Common myeloid progenitor, CD34-positive (primary cell): ENCODE measurements at regions not wholly inside any gene's neighbourhood (a gene's known extent, or its start where the extent isn't known, plus 50 kb on each side); places are given as distances from the start of the nearest gene placed in this dataset.

Experiments used
- CTCF ChIA-PET: fragments of 350-600 bp; sonication (Branson Sonifier 250); formaldehyde crosslinking; loops from one replicate; lab custom pipeline; 2021; ENCODE audit warnings: antibody characterized with exemption; lab: Charles Lee
- POLR2A ChIA-PET: fragments of 350-600 bp; sonication (Branson Sonifier 250); formaldehyde crosslinking; loops from one replicate; lab custom pipeline; 2021; ENCODE audit warnings: antibody characterized with exemption; lab: Charles Lee
- DNase-seq, 3 donors: peaks; one replicate each; pipeline versions ENCODE4 v3.0.0 to v3.0.0-alpha.2; 2013
- H3K27ac ChIP-seq, 2 experiments: 1 replicate in 1 of 2; 2 replicates in 1 of 2; pipeline ENCODE4 v1.7.0; 2013; ENCODE audit warnings: inconsistent platforms in 2 of 2, low read length in 2 of 2, mild to moderate bottlenecking in 2 of 2, low read depth in 1 of 2, moderate library complexity in 1 of 2; ENCODE audit not compliant: severe bottlenecking in 2 of 2, insufficient read depth in 1 of 2, poor library complexity in 1 of 2
- H3K27me3 ChIP-seq, 5 experiments: replicated peaks in 2 of 5; 1 replicate in 3 of 5; 2 replicates in 2 of 5; pipeline versions ENCODE4 v1.6.1 to v1.7.0; 2013; ENCODE audit warnings: low read length in 4 of 5, mild to moderate bottlenecking in 2 of 5, moderate library complexity in 2 of 5, inconsistent platforms in 1 of 5; ENCODE audit not compliant: insufficient read depth in 5 of 5, control insufficient read depth in 4 of 5
- H3K36me3 ChIP-seq, 4 experiments: 1 replicate in 2 of 4; 2 replicates in 2 of 4; pipeline versions ENCODE4 v1.6.1 to v1.7.0; 2013; ENCODE audit warnings: low read length in 3 of 4, control low read depth in 1 of 4, mild to moderate bottlenecking in 1 of 4; ENCODE audit not compliant: control insufficient read depth in 4 of 4, insufficient read depth in 4 of 4
- H3K4me1 ChIP-seq, 4 experiments: 1 replicate in 3 of 4; 2 replicates in 1 of 4; pipeline versions ENCODE4 v1.6.1 to v1.7.1; 2013; ENCODE audit warnings: low read length in 3 of 4, mild to moderate bottlenecking in 3 of 4, control low read depth in 1 of 4, inconsistent platforms in 1 of 4, moderate library complexity in 1 of 4; ENCODE audit not compliant: control insufficient read depth in 4 of 4, insufficient read depth in 4 of 4; ENCODE audit errors: control extremely low read depth in 1 of 4
- H3K4me3 ChIP-seq, 7 experiments: 1 replicate in 4 of 7; 2 replicates in 3 of 7; pipeline versions ENCODE4 v1.5.1 to v1.7.0; 2013; ENCODE audit warnings: mild to moderate bottlenecking in 7 of 7, low read length in 6 of 7, moderate library complexity in 6 of 7, inconsistent platforms in 2 of 7, low read depth in 2 of 7, control low read depth in 1 of 7; ENCODE audit not compliant: insufficient read depth in 4 of 7, control insufficient read depth in 1 of 7; ENCODE audit errors: extremely low read depth in 1 of 7
- H3K9me3 ChIP-seq, 5 experiments: 1 replicate in 4 of 5; 2 replicates in 1 of 5; pipeline versions ENCODE4 v1.6.1 to v1.7.1; 2013; ENCODE audit warnings: low read length in 4 of 5, mild to moderate bottlenecking in 2 of 5, inconsistent platforms in 1 of 5, low read depth in 1 of 5, moderate library complexity in 1 of 5; ENCODE audit not compliant: control insufficient read depth in 4 of 5, insufficient read depth in 2 of 5; ENCODE audit errors: control extremely low read depth in 1 of 5
- WGBS: methylation state at CpG from one replicate; pipeline ENCODE4 v1.1.5; 2013; ENCODE audit not compliant: insufficient coverage; 5-methylcytosine and 5-hydroxymethylcytosine counted together

DNA sequence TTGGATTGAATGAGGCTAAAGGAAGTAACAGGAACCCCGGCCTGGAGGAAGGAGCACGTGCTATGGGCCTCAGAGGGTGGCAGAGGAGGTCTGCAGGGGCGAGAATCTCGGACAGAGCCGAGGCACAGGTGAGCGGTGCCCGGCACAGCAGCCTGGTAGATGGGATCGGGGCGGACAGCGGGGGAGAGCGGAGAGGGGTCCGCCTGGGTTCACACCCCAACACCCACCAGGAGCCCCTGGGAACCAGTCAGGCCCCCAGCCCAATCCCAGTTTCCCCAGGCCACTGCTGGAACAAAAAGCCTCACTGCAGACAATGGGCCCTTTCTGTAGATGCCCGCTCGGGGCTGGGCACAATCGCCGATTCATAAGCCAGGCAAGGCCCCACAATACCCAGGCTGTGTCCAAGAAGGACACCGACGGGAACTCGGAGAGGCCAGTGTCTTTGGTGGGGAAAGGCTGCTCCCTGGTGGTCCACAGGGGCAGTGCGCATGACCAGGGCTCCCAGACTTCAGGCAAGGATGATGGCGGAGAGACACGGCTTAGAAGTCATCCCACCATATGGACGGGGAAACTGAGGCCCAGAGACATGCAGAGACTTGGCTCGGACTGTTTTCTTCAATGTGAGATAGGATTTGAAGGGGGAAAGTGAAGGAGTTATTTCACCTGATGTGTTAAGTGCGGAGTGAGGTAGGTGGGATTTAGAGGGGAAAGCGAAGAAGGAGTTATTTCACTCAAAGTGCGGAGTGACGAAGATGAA lies 106.9 kb upstream of the GPR26 start:
- Histone ChIP-seq H3K27ac (no peak overlapping the region), H3K36me3 (no peaks in the 10 kb centered on the region), H3K4me1 (no peaks in the 10 kb centered on the region), H3K27me3 (peaks cover 2 to 8% (median 5%) of the 10 kb centered on the region in 5 experiments), H3K4me3 (no peak overlapping the region), H3K9me3 (no peaks in the 10 kb centered on the region)
- DNase-seq = peak; percentile 32 to 55 (median 43)
- ChIA-PET POLR2A (no interaction called here), CTCF (interaction anchor here (0.6 to 3.4 kb wide), 13 partner anchors 10 to 910 kb away, joined by 3 to 23 read pairs (median 4); no protein-coding TSS in a partner anchor)
- 49% methylated on average over 23 of the region's 28 CpGs for WGBS

GRCh38 chr10:123559823-123560092 lies 106.4 kb upstream of the GPR26 start:
- H3K27ac ChIP-seq = no peak overlapping the region
- H3K4me3 ChIP-seq = no peak overlapping the region
- peaks cover 2 to 8% (median 5%) of the 10 kb centered on the region in 5 experiments for H3K27me3 ChIP-seq
- CTCF ChIA-PET = interaction anchor here (0.9 to 1.1 kb wide), 3 partner anchors 23 to 538 kb away, joined by 3 to 5 read pairs (median 5); no protein-coding TSS in a partner anchor
- no peaks in the 10 kb centered on the region for H3K4me1 ChIP-seq
- H3K9me3 ChIP-seq = no peaks in the 10 kb centered on the region
- POLR2A ChIA-PET = no interaction called here
- 80% methylated on average over 4 of the region's 7 CpGs for WGBS
- no peak for DNase-seq
- H3K36me3 ChIP-seq = no peaks in the 10 kb centered on the region

GRCh38 chr10:123560301-123561140 lies 105.6 kb upstream of the GPR26 start:
- POLR2A ChIA-PET = no interaction called here

GRCh38 chr10:123561141-123561440 lies 105.1 kb upstream of the GPR26 start:
- no peak overlapping the region for H3K4me3 ChIP-seq
- DNase-seq = no peak
- H3K4me1 ChIP-seq = no peaks in the 10 kb centered on the region
- no peak overlapping the region for H3K27ac ChIP-seq
- peaks cover 2 to 8% (median 5%) of the 10 kb centered on the region in 5 experiments for H3K27me3 ChIP-seq
- WGBS = 95% methylated on average over 4 of the region's 4 CpGs
- H3K36me3 ChIP-seq = no peaks in the 10 kb centered on the region
- CTCF ChIA-PET = interaction anchor here (0.9 kb wide), 1 partner anchor 518 kb away, joined by 4 read pairs; no protein-coding TSS in a partner anchor
- POLR2A ChIA-PET = no interaction called here
- no peaks in the 10 kb centered on the region for H3K9me3 ChIP-seq

More at GRCh38 chr10:123560301-123561140, 105.6 kb upstream of the GPR26 start:
- H3K27ac ChIP-seq = no peak overlapping the region
- no peak for DNase-seq
- no peaks in the 10 kb centered on the region for H3K36me3 ChIP-seq
- no peaks in the 10 kb centered on the region for H3K9me3 ChIP-seq
- H3K4me1 ChIP-seq = no peaks in the 10 kb centered on the region
- CTCF ChIA-PET = interaction anchor here (0.9 to 1.1 kb wide), 3 partner anchors 22 to 538 kb away, joined by 3 to 5 read pairs (median 5); no protein-coding TSS in a partner anchor
- peaks cover 2 to 8% (median 5%) of the 10 kb centered on the region in 5 experiments for H3K27me3 ChIP-seq
- WGBS = 68% methylated on average over 12 of the region's 13 CpGs
- no peak overlapping the region for H3K4me3 ChIP-seq

DNA sequence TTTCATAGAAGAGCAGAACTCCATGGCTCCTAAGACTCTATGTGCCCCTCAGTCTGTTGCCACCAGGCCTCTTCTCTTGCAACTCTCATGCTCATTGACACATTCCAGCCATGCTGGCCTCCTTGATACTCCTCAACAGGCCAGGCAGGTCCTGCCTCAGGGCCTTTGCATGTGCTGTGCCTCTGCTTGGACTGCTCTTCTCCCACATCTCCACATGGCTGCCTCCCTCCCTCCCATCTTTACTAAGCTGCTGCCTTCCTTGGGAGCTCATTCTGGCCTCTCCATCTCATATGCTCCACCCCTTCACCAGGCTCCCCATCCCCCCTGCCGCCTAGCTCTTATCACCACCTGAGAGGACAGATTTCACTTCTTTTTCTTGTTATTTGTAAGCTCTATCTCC lies 103.8 kb upstream of the GPR26 start:
- H3K4me1 ChIP-seq = no peaks in the 10 kb centered on the region
- no peaks in the 10 kb centered on the region for H3K9me3 ChIP-seq
- ChIA-PET POLR2A (no interaction called here), CTCF (interaction anchor here (2.7 kb wide), 1 partner anchor 11 kb away, joined by 10 read pairs; no protein-coding TSS in a partner anchor)
- no peak overlapping the region for H3K4me3 ChIP-seq
- WGBS = no CpG with 5 or more reads among the region's 1 CpG
- H3K27me3 ChIP-seq = peaks cover under 1 to 8% (median 5%) of the 10 kb centered on the region in 5 experiments
- H3K27ac ChIP-seq = no peak overlapping the region
- no peak for DNase-seq
- no peaks in the 10 kb centered on the region for H3K36me3 ChIP-seq

DNA sequence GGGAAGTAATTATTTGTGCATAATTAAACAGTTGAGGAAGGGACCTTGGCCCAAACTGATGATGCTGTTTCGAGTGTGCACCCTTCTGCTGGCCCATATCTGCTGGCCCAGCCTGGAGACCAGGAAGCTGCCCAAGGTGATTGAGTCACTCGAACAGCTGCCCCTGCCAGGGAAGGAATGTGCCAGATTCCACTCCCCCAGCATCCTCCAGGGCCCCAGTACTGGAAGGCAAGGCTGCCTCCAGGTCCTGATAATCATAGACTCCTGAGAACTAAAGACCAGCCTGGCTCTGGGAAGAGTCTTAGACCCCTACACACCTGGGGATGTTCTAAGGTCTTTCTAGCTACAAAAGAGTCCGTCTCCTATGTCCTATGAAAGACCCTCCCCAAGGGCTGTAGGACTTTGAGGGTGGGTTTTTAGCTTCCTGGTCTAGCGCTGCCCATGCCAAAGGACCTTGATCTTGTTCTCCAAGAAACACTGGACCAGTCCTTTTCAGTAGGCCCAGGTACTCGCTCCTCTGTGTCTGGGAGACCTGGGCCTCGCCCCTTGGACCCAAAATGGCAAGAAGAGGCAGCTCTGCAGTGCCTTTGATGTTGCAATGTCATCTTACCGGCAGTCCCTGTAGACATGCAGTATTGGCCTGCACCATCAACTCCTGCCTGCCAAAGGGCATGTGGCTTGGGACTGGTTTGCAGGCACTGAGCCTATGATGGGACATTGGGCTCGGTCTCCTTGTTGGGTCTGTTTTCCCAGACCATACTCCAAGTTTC lies 103.2 kb upstream of the GPR26 start:
- peaks cover 0 to 9% (median 5%) of the 10 kb centered on the region in 5 experiments for H3K27me3 ChIP-seq
- no peak overlapping the region for H3K27ac ChIP-seq
- no peaks in the 10 kb centered on the region for H3K4me1 ChIP-seq
- ChIA-PET POLR2A (interaction anchor here (0.6 kb wide), 1 partner anchor 467 kb away, joined by 3 read pairs; no protein-coding TSS in a partner anchor), CTCF (interaction anchor here (1.2 to 2.7 kb wide), 2 partner anchors 10 to 520 kb away, joined by 3 to 10 read pairs; no protein-coding TSS in a partner anchor)
- no peak for DNase-seq
- no peak overlapping the region for H3K4me3 ChIP-seq
- 94% methylated on average over 7 of the region's 8 CpGs for WGBS
- no peaks in the 10 kb centered on the region for H3K36me3 ChIP-seq
- H3K9me3 ChIP-seq = no peaks in the 10 kb centered on the region
